Loucy (cell line): ENCODE measurements at regions not wholly inside any gene's neighbourhood (a gene's known extent, or its start where the extent isn't known, plus 50 kb on each side); places are given as distances from the start of the nearest gene placed in this dataset.

Source experiments
- H2AFZ ChIP-seq: fragments of 200-600 bp; sonication (generic); 2 replicates; pipeline ENCODE4 v1.6.0; 2016; ENCODE audit warnings: antibody characterized with exemption, mild to moderate bottlenecking, low read length, moderate library complexity
- H3F3A ChIP-seq: fragments of 200-600 bp; 2 replicates; pipeline ENCODE4 v1.6.0; 2016; ENCODE audit warnings: antibody characterized with exemption, low read depth, mild to moderate bottlenecking
- H3K27me3 ChIP-seq: fragments of 200-600 bp; sonication (generic); 2 replicates; pipeline ENCODE4 v1.6.1; 2014; ENCODE audit warnings: low read length, mild to moderate bottlenecking; ENCODE audit not compliant: insufficient read depth, poor library complexity, severe bottlenecking
- H3K36me3 ChIP-seq: fragments of 200-600 bp; sonication (generic); 2 replicates; pipeline ENCODE4 v1.6.1; 2016; ENCODE audit warnings: low read length; ENCODE audit not compliant: insufficient read depth
- H3K4me1 ChIP-seq: fragments of 200-600 bp; sonication (generic); 2 replicates; pipeline ENCODE4 v1.5.1; 2014; ENCODE audit warnings: low read length, mild to moderate bottlenecking; ENCODE audit not compliant: insufficient read depth, poor library complexity, severe bottlenecking
- H3K4me2 ChIP-seq: fragments of 200-600 bp; sonication (generic); 2 replicates; pipeline ENCODE4 v1.6.0; 2014; ENCODE audit warnings: antibody characterized with exemption, low read length, low read depth, mild to moderate bottlenecking; ENCODE audit not compliant: poor library complexity, severe bottlenecking
- H3K4me3 ChIP-seq: fragments of 200-600 bp; sonication (generic); 2 replicates; pipeline ENCODE4 v1.5.1; 2014; ENCODE audit warnings: low read length, mild to moderate bottlenecking, mixed read lengths; ENCODE audit not compliant: poor library complexity, severe bottlenecking
- H3K79me2 ChIP-seq: fragments of 200-600 bp; sonication (generic); 2 replicates; pipeline ENCODE4 v1.6.1; 2014; ENCODE audit warnings: low read length; ENCODE audit not compliant: insufficient read depth
- H3K9ac ChIP-seq: fragments of 200-600 bp; sonication (generic); 2 replicates; pipeline ENCODE4 v1.6.0; 2014; ENCODE audit warnings: mild to moderate bottlenecking, low read depth, low read length, moderate library complexity; ENCODE audit not compliant: poor library complexity, severe bottlenecking
- H3K9me2 ChIP-seq: fragments of 200-600 bp; sonication (generic); replicated peaks from 2 replicates; pipeline ENCODE4 v1.6.1; 2016; ENCODE audit warnings: low read depth, low read length, mixed read lengths
- H3K9me3 ChIP-seq: fragments of 200-600 bp; sonication (generic); 2 replicates; pipeline ENCODE4 v1.6.1; 2014; ENCODE audit warnings: mild to moderate bottlenecking, antibody characterized with exemption, low read length, low read depth; ENCODE audit not compliant: insufficient read depth
- H4K20me1 ChIP-seq: fragments of 200-600 bp; sonication (generic); 2 replicates; pipeline ENCODE4 v1.6.0; 2014; ENCODE audit warnings: antibody characterized with exemption, low read length, mild to moderate bottlenecking; ENCODE audit not compliant: insufficient read depth, poor library complexity, severe bottlenecking
- EZH2phosphoT487 ChIP-seq: fragments of 200-600 bp; IDR thresholded peaks from 2 replicates; pipeline ENCODE4 v1.6.1; 2018; ENCODE audit warnings: antibody characterized with exemption, mild to moderate bottlenecking, moderate library complexity, borderline replicate concordance
- TF ChIP-seq, protein P1 (sequence below): fragments of 200-600 bp; sonication (generic); conservative IDR thresholded peaks from 2 replicates; pipeline ENCODE4 v1.5.1; 2014; ENCODE audit warnings: mild to moderate bottlenecking, antibody characterized with exemption, low read length

DNA sequence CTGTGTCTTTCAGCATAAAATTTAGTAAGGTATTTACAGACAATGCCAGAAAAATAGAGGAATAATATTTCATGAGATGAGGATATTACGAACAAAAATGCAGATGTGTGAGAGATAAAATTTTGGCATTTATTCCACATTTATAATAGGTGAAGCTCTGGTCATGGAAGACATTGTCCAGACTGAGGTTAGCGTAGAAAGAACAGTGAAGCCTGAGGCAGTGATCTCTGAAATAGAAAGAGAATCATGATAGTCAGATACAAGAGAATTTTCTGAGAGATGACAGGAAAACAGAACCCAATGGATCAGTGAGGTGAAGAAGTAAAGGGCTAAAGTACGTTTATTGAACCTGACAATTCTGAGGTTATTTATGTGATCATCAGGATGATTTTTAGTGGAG lies 1155.9 kb upstream of the GJE1 start:
- Histone ChIP-seq H3K79me2 (no peaks in the 10 kb centered on the region), H4K20me1 (no peaks in the 10 kb centered on the region), H3K4me2 (no peak overlapping the region), H3K9ac (no peak overlapping the region), H3K4me3 (no peak overlapping the region), H3K27me3 (no peaks in the 10 kb centered on the region), H3K4me1 (no peaks in the 10 kb centered on the region), H3K9me2 (no peaks in the 10 kb centered on the region), H3F3A (no peaks in the 10 kb centered on the region), H2AFZ (no peak overlapping the region), H3K36me3 (no peaks in the 10 kb centered on the region), H3K9me3 (no peaks in the 10 kb centered on the region)
- TF ChIP-seq, protein P1, sequence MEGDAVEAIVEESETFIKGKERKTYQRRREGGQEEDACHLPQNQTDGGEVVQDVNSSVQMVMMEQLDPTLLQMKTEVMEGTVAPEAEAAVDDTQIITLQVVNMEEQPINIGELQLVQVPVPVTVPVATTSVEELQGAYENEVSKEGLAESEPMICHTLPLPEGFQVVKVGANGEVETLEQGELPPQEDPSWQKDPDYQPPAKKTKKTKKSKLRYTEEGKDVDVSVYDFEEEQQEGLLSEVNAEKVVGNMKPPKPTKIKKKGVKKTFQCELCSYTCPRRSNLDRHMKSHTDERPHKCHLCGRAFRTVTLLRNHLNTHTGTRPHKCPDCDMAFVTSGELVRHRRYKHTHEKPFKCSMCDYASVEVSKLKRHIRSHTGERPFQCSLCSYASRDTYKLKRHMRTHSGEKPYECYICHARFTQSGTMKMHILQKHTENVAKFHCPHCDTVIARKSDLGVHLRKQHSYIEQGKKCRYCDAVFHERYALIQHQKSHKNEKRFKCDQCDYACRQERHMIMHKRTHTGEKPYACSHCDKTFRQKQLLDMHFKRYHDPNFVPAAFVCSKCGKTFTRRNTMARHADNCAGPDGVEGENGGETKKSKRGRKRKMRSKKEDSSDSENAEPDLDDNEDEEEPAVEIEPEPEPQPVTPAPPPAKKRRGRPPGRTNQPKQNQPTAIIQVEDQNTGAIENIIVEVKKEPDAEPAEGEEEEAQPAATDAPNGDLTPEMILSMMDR = no peak
- TF ChIP-seq EZH2phosphoT487 = no peak

DNA sequence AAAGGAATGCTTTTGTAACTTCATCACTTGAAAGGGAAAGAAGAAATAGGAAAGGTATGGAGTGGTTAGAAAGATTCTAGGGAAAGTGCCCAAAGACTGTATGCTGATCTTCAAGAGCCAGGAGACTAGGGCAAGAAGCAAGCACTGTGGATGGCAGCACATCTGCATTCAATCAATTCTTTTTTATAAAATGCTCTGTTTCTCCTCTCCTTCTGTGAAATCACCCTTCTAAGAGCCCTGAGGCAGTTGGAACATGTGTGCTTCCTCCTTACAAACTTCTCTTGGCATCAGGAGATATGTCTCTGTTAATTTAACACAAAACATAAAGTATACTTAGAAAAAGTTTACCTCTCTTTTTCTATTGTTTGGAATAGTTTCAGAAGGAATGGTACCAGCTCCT lies 1162.2 kb upstream of the GJE1 start:
- Histone ChIP-seq H3K79me2 (no peaks in the 10 kb centered on the region), H3F3A (no peaks in the 10 kb centered on the region), H4K20me1 (no peaks in the 10 kb centered on the region), H3K9ac (no peak overlapping the region), H3K4me2 (no peak overlapping the region), H3K9me3 (no peaks in the 10 kb centered on the region), H3K4me3 (no peak overlapping the region), H3K9me2 (no peaks in the 10 kb centered on the region), H3K36me3 (no peaks in the 10 kb centered on the region), H3K4me1 (no peaks in the 10 kb centered on the region), H2AFZ (no peak overlapping the region), H3K27me3 (no peaks in the 10 kb centered on the region)
- TF ChIP-seq EZH2phosphoT487 = no peak
- TF ChIP-seq, protein P1 = no peak

DNA sequence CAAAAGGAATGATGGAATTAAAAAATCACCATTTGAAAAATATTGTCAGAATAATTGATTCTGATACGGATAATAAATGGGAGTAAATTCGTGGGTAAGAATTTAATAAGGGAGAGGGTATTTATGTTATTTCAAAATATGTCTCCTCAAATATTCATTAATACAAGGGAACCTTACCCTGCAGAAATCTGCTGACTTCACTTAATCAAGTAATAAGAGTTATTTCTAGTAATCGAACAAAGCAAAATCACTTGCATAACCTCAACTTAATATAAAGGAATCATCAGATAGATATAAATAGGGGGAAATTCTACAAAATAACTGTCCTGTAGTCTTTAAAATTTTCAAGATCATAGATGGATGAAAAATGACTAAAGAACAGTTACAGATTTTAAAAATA lies 1164.7 kb upstream of the GJE1 start:
- H3K9ac ChIP-seq = no peak overlapping the region
- no peaks in the 10 kb centered on the region for H3K79me2 ChIP-seq
- H4K20me1 ChIP-seq = no peaks in the 10 kb centered on the region
- no peaks in the 10 kb centered on the region for H3K36me3 ChIP-seq
- H3F3A ChIP-seq = no peaks in the 10 kb centered on the region
- H2AFZ ChIP-seq = no peak overlapping the region
- H3K27me3 ChIP-seq = no peaks in the 10 kb centered on the region
- no peaks in the 10 kb centered on the region for H3K9me2 ChIP-seq
- H3K4me3 ChIP-seq = no peak overlapping the region
- H3K4me1 ChIP-seq = no peaks in the 10 kb centered on the region
- no peak overlapping the region for H3K4me2 ChIP-seq
- no peaks in the 10 kb centered on the region for H3K9me3 ChIP-seq
- no peak for TF ChIP-seq EZH2phosphoT487
- TF ChIP-seq, protein P1 = no peak
